HEK293T (cell line): ENCODE measurements at regions not wholly inside any gene's neighbourhood (a gene's known extent, or its start where the extent isn't known, plus 50 kb on each side); places are given as distances from the start of the nearest gene placed in this dataset.

Experiments
- FOXM1 ChIP-seq: fragments of 450-650 bp; IDR thresholded peaks from 2 replicates; pipeline ENCODE4 v1.6.1; 2017; ENCODE audit warnings: mild to moderate bottlenecking, borderline replicate concordance
- SUZ12 ChIP-seq: fragments of 450-650 bp; IDR thresholded peaks from 2 replicates; pipeline ENCODE4 v1.6.1; 2016; ENCODE audit warnings: mild to moderate bottlenecking

- TF ChIP-seq FOXM1 (no peak), SUZ12 (no peak)
These were observed 133.0 kb upstream of the SEMA6D start for GRCh38 chr15:47584316-47584715.
